ENCODE measurements at regions not wholly inside any gene's neighbourhood (a gene's known extent, or its start where the extent isn't known, plus 50 kb on each side); places are given as distances from the start of the nearest gene placed in this dataset.

DNA sequence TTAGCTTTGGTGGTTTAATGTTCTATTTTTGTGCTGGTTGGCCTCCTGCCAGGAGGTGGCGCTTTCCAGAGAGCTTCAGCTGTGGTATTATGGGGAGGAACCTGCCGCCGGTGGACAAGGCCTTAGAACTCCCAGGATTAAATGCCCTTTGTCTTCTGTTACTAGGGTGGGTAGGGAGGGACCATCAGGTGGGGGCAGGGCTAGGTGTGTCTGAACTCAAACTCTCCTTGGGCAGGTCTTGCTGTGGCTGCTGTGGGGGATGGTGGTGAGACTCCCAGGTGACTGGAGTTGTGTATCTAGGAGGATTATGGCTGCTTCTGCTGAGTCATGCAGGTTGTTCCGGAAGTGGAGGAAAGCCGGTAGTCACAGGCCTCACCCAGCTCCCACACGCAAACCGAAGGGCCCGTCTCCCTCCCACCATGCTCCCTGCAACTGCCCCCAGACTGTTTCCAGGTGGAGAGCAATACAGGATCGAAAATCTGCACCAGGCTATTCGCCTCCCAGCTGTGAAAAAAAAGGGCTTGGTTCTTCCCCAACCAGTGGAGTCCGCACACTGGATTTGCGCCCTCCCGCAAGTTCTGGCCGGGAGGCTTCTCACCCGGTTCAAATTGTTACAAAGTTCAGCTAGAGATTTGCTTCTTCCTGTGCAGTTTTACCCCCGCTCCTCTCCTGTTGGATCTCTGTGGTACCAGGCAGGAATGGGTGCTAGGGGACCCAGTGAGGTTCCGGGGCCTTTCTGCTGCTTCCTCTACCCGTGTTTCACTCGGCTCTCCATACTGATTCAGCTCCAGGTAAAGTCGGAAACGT lies 220.5 kb downstream of the CENPF start:
- DNase-seq (ENCODE audit: low read depth in 2 of 2): no peak

DNA sequence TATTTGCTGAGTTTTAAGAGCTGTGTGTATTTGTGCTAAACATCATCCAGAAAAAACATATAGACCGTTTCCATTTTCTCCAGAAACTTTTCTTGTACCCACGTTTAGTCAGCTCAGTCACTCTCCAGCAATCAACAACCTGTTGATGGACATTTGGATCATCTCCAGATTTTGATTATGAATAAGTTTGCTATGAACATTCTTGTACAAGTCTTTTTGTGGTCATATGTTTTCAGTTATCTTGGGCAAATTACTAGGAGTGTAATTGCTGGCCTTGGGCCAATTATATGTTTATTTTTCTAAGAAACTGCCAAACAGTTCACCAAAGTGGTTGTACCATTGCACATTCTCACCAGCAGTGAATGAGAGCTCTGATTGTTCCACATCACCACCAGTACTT lies 221.8 kb downstream of the CENPF start:
- DNase-seq (ENCODE audit: low read depth in 2 of 2): no peak

DNA sequence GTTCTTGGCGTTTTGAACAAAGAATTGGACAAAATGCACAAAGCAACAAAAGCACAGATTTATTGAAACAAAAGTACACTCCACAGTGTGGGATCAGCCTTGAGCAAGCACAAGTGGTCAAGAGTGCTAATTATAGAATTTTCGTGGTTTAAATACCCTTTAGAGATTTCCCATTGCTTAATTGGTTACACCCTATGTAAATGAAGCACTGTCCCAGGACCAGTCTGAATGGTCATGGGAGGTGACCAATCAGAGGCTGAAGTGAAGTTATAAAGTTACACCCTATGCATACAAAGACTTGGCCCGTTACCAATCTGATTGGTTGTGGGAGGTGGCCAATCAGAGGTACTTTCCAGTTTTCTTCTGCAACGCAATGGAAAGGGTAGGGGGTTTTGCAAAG lies 223.6 kb downstream of the CENPF start:
- DNase-seq (ENCODE audit: low read depth in 2 of 2): no peak

DNA sequence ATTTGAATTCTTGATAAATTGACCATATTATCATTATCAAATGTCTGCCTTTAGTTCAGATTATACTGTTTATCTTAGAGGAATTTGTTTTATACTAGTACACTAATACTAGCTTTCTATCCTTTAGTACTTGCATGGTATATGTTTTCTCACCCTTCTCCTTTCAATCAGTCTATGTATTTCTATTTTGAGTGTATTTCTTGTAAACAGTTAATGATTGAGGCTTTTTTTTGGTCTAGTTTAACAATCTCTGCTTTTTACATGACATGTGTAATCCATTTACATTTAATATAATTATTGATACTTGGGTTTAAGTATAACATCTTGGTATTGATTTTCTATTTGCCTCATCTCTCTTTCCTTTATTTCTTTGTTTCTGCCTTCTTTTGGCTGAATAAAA lies 224.9 kb downstream of the CENPF start:
- DNase-seq (ENCODE audit: low read depth in 2 of 2): no peak

DNA sequence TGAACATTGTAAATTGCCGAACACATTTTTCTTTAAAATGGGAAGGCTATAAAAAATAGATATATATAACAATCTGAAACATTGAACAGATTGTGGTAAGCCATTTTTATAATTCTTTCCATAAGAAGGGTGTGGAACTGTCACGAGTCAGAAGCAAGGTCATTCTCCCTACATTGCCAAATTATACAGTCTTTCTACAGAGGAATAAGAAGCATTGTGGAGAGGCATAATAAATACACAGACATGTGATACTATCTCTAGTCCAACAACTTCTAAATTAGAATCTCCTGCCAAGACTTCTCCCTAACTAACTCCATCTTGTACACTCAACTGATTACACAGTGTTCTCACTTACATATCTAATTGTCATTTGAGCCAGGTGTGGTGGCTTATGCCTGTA lies 227.9 kb downstream of the CENPF start:
- DNase-seq (ENCODE audit: low read depth in 2 of 2): no peak

DNA sequence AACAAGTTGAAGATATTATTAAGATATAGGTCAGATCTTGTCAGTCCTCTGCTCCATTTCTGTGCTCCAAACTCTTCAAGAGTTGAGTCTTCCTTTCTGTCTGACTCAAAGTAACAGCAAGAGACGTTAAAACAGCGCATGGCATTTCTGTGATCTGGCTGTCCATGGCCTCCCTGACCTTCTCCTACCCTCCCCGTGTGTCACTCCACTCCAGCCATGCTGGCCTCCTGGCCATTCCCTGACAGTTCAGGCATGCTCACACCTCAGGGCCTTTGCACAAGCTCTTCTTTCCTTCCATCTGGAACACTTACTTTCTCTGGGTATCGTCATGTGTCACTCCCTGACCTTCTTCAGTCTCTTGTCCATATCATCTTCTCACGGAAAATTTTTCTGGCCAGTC lies 229.0 kb downstream of the CENPF start:
- DNase-seq (ENCODE audit: low read depth in 2 of 2): no peak

DNA sequence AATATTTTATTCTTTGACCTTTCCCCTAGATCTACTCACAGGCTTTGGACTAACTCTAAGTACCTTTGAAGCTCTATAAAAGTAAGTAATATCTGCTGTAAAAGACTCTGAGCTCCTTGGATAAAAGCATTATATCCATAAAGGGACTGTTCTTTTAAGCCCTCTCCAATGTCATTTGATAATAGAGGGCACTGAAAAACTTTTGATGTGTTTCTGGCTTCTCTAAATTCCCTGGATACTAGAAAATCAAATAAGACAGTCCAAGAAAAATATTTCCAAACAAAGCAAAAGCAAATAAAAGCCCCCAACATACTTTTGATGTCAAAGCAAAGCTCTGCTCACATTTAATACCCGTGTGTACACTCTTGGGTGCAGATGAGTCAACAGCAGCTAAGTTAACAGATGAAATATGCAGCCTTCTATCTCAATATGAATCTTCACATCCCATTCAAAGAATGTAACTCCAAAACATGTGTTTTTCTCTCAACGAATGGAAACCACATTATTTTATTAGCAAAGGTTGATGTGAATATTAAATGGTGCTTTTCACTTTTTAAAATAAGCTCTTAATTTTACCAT lies 230.3 kb downstream of the CENPF start:
- no peak for DNase-seq (ENCODE audit: low read depth in 2 of 2)

DNA sequence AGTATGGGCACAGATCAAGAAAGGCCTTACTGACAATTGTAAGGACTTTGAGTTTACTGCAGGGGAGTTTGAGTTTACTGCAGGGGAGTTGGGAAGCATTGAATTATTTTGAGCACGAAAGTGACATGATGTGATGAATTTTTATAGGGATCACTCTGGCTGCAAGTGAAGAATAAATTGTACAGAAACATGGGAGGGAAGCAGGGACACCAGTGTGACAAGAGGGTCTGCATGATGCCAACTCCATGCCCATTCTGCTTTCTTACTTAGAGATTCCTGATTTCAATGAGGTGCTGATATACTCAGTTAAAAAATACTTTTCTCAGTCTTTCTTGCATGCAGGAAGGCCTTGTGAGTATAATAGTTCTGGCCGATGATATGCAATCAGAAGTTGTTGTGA lies 234.4 kb downstream of the CENPF start:
- DNase-seq (ENCODE audit: low read depth in 2 of 2): no peak

DNA sequence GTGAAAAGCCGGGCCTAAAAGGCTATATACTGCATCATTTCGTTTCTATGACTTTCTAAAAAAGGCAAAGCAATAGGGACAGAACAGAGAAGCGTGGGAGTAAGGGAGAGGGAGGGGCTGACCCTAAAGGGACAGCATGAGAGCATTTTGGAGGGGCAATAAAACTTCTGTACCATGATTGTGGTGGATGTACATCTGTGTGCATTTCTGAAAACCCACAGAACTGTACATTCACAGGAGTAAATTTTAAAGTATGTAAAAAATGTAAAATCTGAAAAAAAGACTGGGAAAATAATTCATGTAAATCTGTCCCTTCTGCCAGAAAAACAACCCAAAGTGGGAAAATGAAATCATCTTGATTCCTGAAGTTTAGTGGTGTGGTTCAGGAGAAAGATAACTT lies 235.4 kb downstream of the CENPF start:
- DNase-seq (ENCODE audit: low read depth in 2 of 2): no peak

DNA sequence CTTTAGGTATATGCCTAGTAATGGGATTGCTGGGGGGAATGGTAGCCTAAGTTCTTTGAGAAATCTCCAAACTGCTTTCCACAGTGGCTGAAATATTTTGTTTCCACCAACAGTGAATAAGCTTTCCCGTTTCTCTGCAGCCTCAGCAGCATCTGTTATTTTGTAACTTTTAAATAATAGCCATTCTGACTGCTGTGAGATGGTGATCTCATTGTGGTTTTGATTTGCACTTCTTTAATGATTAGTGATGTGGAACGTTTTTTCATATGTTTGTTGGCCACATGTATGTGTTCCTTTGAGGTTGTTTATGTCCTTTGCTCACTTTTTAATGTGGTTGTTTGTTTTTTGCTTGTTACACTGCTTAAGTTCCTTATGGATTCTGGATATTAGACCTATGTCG lies 237.4 kb downstream of the CENPF start:
- DNase-seq (ENCODE audit: low read depth in 2 of 2): no peak

DNA sequence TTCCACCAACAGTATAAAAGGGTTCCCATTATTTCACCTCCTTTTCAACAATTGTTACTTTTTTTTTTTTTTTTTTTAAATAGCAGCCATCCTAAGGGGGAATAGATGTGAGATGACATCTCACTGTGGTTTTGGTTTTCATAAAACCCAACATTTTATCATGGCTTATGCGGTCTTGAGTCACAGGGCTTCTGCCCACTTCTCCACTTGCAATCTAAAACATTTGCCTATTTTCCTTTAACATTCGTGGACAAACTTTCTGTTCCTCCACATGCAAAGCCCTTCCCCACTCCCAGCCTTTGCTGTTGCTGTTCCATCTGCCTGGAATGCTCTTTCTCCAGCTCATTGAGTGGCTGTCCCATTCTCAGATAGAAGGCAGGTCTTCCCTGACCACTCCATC lies 239.7 kb upstream of the KCNK2 start:
- DNase-seq (ENCODE audit: low read depth in 2 of 2): no peak

DNA sequence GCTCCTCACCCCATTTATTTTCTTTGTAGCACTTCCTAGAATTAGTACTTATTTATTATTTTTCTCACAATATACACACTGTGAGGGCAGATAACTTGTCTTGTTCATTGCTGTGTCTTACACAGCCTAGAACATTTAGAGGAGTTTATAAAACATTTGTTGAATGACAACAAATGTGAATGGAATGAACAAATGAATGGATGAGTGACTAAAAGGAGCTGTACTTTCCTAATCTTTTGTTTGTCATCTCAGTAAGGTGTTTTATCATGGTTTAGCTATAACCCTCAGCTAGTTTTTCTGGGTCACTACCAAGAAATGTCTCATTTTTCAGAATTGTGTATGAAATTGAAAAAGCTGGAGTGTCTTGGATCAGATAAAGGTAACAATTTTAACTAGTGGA lies 239.3 kb upstream of the KCNK2 start:
- no peak for DNase-seq (ENCODE audit: low read depth in 2 of 2)

DNA sequence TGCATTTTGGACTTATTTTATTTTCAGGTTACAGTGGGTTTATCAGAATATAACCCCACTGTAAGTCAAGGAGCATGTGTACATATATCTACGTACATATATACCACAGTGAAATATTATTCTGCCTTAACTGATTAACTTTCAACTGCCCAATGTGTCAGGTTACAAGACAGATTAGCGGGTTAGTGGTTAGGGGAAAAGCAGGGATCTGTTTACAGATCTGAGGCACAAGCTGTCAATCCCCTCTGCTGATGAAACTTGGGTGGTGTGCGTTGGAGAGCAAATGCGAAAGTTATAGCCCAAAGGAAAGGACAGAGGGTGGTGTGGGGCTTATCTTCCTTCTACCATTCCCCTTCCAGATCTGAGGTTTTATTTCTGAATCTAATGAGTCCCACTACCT lies 238.2 kb upstream of the KCNK2 start:
- DNase-seq (ENCODE audit: low read depth in 2 of 2): no peak

DNA sequence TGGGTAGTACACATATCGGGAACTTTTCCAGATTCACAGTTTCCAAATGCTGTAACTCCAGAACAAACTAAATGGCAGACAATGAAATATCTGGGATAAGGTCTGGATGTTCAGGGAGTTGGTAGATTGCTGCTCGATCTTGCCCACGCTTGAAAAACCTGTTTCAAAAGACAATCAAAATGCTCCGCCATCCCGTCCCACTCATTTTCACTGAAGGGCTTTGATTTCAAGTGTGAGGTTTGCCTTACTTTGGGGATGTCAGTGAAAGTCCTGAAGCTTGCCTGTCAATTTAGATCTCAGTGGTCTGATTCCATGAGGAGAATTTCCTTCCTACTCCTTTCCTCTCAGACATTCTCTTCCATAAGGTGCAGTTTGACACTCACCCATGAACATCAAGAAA lies 236.3 kb upstream of the KCNK2 start:
- no peak for DNase-seq (ENCODE audit: low read depth in 2 of 2)

DNA sequence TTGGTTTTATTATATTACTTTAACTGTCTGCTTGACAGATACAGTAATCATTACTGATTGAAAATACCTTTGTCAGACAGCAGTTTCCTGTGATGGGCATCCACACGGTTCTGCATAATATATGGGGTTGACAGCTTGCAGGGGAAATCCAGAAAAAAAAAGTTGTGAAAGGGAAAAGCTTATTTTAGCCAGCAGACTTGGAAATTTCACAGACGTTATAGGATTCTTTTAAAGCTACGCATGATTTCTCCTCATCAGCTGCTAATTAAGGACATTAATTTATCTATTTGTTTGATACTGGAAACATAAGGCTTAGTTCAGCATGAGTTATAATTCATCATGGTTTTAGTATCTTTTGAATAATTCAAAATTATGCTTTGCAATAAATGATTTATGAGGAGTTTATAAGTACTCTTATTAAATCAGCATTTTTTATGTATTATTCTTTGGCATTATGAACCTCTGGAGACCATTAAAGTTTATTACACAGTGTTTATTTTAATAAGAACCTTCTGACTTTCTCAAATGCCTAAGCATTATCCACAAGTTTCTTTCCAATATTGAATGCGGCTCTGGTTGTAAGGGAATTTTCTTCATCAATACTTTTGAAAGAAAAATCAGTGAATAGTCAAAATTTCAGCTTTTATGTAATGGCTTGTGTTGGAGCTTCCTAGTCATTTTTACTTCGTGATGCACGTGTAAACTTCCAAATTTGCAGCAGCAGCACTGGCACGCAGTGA lies 235.3 kb upstream of the KCNK2 start:
- no peak for DNase-seq (ENCODE audit: low read depth in 2 of 2)

DNA sequence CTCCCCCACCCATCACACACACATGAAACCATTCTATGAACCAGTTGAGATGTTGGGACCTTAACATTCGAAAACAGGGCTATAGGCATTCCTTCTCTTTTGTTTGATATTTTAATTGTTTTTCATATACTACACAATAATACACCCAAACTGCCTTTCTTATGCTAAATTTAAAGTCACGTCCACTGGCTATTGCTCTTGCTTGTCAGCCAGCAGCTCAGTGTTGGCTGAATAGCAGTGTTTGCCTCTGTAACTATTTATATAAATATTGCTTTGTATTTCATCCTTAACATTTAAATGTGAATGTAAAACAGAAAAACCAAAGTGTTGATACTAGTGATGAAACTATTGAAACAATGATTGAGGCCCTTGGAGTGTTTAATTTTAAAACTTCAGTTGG lies 234.4 kb upstream of the KCNK2 start:
- DNase-seq (ENCODE audit: low read depth in 2 of 2): no peak

DNA sequence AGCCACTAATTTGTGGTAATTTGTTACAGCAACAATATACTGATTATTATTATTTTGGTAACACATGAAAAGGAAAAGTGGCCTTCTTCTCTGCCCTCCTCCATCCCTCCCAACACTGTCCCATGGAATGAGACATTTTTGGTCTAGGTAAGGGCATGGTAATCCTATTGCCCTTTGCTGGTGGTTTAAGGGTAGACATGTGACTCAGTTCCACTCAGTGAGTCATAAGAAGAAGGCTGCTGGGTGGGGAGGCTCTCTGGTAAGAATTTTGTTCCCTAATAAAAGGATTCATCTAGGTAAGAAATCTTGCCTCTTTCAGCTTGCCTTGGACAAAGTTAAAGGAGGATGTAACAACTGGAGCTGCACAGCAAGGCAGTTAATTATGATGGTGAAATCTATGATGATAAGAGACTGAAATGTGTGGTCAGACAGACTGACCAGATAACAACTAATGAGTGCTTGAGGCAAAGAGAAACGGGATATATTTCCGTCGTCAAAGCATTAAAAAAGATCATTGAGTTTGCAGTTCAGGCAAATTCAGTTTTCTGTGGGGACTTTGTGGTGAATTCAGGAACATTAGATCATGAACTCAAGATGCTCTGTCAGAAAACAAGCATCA lies 232.0 kb upstream of the KCNK2 start:
- no peak for DNase-seq (ENCODE audit: low read depth in 2 of 2)

DNA sequence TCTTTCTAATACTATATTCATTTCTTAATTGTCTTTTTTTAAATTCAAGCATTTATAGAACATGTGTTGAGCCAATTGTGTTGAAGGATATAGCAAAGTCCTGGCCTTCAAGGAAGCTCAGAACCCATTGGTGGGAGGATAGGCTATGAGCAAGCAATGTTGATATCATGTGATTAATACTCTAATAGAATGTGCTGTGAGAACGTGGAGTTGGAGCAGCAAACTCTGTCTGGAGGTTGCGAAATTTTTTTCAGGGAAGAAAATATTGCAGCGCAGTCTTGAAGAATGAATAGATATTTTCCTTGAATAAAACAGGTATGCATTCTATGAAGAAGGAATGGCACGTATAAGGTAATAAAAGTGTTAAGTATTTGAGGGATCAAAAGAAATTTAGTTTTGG lies 229.2 kb upstream of the KCNK2 start:
- no peak for DNase-seq (ENCODE audit: low read depth in 2 of 2)

DNA sequence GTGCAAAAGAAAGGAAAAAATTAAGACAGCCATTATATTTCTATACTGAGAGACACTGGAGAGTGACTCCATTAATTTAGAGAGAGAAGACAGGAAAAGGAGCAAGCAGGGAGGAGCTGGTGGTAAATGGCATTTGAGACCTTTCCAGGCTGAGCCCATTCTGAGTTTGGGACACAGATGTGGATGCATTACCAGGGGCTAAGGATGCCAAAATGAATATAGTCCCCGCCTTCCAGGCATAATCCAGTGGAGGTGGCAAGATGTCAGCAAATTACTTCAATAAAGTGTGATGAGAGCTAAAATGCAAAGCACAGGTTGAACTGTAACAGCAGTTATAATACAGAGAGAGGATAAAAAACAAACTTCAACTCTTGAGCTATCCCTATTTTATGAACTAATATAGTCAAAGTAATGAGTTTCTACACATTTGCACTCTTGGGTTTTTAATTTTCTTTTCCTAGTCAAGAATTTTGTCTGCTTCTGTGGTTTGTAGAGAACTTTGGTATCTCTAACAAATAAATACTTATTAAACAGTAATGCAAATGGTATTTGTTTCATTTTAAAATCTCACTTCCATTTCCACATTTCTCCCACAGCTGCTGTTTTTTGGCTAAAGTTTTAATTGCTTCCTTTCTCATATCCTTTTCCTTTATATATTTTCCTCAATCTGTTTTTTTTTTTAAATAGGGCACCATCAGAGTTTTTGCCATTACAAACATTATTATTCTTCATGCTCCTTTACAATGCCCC lies 228.2 kb upstream of the KCNK2 start:
- no peak for DNase-seq (ENCODE audit: low read depth in 2 of 2)

DNA sequence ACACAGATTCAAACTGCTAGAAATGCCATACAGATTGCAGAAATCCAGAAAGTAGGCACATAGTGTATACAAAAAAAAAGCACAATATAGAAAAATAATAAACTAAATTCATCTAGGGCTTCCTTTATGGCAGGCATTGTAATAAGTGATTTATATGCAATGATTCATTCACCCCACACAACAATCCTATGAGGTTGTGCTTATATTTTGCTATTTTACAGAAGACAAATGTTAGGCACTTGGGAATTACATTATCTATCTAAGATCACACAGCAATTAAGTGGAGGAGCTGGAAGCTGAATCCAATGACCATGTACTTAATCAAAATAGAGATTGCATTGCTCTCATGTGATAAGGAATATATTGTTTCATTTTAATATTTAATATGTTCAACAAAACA lies 225.7 kb upstream of the KCNK2 start:
- no peak for DNase-seq (ENCODE audit: low read depth in 2 of 2)

DNA sequence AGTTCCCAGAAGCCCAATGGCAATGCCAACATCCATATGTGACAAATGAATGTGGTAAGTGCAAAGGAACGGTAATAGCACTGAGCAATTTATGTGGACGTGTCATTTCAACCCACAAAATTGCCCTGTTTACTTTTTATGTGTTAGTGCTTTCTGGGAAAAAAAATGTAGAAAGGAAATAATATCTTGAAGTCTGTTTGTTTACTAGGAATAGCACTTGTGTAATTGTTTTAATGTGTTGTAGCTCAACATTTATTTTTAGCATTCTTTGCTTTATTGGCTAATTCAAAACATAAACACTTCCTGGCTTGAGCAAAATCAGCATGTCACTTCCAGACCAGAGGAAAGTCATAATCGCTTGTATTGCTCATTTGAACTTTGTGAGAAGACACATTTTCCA lies 224.8 kb upstream of the KCNK2 start:
- DNase-seq (ENCODE audit: low read depth in 2 of 2): no peak

DNA sequence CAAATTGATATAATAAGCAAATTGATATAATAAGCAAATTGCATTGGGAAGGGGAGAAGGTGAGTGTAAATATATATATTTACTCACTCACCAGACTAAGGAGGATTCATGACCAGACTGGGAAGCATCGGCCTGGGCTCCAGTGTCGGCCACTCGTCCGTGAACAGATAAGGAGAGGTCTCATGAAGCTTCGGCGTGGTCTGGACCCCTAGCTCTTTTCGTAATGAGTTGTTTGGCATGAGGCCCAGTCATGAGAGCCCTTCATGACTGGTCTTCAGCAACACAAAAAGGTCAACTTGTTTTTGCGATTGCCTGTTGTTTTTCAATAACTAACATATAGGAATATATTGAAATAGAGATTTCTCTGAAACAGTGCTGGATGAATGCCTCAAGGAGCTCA lies 222.9 kb upstream of the KCNK2 start:
- no peak for DNase-seq (ENCODE audit: low read depth in 2 of 2)
